Fibroblast of skin of back (primary cell): ENCODE measurements at regions not wholly inside any gene's neighbourhood (a gene's known extent, or its start where the extent isn't known, plus 50 kb on each side); places are given as distances from the start of the nearest gene placed in this dataset.
"Not testable (repeated sequence)": the region's sequence is repeated elsewhere in the genome, so short reads cannot be mapped to it uniquely, and the experiment has no call there.

Experiments used
- DNase-seq: peaks from one replicate; pipeline ENCODE4 v3.0.0-alpha.2; 2013

DNA sequence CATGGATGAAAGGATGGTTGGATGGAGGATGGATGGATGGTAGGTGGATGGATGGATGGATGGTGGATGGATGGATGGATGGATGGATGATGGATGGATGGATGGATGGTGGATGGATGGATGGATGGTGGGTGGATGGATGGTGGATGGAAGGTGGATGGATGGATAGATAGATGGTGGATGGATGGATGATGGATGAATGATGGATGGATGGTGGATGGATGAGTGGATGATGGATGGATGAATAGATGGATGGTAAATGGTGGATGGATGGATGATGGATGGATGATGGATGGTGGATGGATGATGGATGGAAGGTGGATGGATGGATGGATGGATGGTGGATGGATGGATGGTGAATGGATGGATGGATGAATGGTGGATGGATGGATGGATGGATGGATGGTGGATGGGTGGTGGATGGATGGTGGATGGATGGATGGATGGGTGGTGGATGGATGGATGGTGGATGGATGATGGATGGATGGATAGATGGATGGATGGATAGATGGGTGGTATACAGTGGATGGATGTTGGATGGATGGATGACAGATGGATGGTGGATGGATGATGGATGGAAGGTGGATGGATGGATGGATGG is 350.8 kb downstream of the BRD1 start:
- DNase-seq: no peak

DNA sequence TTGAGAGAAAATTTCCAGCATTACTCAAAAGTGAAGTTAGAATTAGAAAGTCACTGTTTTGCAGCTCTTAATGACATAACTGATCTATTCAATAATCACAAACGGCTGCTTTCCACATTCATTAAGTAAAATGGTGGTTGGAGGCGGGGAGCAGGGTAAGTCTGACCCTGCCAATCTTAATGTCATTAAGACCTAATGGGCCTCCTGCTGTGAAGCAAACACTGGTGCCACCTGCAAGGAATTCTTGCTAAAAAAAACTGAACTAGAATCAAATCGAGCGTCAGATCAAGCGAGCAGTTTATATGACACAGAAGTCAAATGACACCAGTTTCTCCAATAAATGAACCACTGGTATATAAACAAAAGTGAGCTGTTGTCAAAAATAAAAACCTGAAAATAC is 351.5 kb downstream of the BRD1 start:
- DNase-seq: no peak

DNA sequence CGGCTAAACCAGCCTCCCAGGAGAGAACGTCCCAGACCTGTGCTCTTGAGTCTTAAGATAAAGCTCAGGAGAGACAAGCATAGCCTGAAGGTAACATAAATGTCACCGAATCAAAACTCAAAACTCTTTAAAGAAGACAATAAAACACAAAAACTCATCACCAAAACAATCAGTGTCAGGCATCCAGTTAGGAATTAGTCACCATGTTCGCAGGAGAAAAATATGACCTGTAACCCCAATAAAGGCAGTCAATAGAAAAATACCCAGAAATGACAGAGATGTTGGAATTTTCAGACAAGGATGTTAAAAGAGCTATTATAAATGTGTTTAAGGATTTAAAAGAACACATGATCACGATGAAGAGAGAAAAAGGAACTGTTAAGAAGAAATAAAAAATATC is 352.4 kb downstream of the BRD1 start:
- DNase-seq: no peak

DNA sequence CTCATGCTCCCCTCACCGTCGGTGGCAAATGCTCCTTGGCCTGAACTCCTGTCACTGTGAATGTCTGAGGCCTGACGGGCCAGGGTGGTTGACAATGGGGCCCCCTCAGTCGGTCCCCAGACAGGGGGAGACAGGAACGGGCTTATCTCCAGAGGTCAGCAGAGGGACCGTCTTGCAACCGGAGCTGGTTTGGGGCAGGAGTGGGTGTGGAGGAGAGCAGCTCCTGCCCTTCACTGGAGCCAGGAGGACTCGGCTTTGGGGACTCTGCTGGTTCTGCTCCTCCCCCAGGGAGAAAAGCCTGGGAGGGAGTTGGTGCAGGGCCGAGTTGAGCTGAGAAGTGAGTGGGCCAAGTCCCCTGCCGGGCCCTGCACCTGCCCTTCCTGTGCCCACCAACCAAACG is 354.4 kb downstream of the BRD1 start:
- no peak for DNase-seq

DNA sequence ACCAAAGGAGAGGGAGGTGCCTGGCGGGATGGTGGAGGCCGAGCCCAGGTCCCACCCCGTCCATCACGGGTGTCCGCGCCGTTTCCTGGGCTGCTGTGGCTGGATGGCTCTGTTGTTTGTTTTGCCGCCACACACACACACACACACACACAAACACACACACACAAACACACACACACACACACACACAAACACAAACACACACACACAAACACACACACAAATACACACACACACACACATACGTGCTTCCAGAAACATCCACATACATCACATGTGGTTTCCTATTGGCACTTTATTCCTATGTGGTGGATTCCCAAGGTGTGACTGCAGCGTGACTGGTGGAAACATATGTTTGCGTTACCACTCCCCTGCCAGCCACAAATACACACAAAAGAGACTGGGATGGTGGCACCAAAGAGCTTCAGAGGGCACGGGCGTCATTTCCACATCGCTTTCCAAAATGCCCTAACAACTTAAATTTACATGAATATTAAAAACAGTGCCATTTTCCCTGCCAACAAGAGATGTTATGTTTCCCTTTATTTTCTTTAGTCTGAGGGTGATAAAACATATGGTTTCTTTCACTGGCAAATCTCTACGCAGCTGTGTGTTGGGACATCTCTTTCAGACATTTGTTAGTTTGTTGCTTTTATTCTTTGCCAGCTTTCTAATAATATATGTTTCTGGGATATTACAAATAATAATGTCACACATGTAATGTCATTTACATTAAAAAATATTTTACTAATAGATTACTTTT is 356.8 kb downstream of the BRD1 start:
- DNase-seq: no peak

DNA sequence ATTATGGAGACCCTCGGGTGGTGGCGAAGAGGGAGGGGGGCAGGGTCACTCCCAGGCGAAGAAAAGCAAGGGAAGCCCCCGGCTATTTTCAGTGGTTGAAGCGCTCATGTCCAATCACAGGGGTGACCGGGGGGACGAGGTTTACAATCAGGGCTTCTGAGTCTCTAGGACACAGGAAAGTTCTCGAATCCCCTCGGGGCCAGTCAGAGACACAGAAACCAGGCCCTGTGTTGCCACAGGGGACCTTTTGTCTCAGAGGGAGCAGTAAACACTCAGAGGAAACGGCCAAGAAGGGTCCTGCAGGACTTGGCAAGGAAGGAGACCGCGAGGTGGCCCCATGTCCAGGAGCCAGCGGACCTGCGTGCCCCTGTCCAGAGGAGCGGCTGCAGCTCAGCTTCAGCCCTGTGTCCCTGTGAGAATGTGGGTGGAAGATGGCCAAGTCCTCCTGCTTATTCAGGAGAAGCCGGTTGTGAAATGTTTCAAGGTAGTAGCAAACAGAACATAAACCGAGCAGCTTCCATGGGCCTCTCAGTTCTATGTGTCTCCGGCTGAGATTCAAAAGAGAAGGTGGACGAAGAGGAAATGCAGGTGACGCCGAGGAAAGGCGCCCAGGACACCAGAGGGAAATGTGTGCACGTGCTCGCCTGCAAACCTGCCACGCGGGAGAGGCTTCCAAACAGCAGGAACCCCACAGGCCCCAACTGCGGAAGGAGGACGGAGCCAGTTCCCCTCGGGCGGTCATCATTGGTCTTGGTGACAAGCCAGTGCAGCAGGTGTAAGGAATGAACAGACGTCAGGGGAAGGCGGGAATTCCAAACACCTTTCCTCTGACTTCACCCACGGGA is 357.6 kb downstream of the BRD1 start:
- DNase-seq: no peak

DNA sequence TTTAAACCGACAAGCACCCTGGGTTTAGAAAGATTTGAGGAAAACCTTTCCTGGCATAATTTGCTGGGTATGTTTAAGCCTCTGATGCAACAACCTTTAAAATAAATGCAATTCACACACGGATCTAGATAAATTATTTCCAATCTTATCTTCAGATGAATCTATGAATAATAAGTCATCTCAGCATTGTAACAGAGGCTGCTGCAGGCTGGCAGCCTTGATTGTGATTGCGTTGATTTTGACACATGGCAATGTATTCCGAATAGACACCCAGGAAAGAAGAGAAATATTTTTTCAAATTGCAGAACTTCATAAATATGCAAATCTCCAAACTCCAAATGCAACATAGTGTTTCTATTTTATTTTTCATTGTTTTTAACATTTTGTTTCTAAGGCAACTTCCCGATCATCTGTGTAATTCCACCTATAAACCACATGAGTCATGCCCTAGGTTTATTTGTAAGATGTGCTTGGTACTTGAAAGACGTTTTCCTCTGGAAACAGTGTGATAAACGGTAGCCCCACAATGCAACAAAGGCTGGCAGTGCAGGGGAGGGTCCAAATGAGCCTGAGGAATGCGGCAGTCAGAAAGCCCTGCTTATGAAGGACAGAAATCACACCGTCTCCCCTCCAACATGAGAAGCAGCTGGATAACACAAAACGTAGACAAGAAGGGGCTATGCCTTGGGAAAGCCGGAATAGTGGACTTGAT is 359.0 kb downstream of the BRD1 start:
- no peak for DNase-seq

DNA sequence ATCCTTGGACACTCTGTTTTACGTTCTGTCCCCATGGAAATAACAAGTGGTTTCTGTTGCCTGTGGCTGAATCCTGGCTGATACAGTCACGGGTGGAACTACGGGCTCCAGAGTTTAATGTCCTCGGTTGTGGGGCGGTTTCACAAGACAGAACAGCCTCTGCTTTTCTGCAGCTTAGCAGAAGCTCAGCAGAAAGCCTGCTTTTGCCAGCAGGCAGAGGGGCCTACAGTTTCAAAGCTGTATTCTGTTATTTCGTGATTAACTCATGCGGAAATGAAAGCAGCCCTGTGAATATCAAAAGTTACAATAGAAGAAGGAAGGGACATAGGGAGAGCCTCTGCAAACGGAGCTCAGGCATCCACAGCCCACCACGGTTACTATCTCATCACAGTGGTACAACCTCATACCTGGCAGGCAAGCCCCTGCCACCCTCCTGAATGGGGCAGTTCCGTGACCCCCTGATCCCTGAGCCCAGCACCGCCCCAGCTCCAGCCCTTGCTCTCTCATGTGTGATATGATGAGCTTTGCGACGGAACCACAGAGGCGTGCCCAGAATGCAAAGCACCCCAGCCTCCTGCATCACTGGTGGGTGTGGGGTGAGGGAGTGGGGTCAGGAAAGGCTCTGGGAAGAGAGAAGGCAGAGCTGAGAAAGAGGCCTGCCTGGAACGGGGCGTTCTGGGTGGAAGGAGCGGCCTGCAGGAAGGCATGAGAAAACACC is 360.6 kb downstream of the BRD1 start:
- no peak for DNase-seq

DNA sequence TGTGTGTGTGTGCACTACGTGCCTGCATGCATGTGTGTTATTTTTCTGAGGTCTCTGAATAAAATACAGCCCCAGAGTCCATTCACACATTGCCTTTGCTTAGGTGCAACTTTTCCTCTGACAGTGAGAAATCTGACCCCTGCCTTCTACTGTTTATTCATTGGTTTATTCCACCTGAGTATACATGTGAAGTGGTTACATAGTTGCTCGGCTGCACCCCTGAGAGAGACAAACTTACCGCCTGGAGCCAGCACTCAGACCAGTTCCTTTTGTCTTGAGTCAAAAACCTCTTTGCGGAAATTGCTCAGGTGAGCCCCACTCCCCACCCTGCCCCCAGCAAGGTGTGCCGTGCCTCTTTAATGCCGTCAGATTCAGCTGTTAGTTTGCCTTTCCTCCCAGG is 363.6 kb downstream of the BRD1 start:
- DNase-seq: no peak

DNA sequence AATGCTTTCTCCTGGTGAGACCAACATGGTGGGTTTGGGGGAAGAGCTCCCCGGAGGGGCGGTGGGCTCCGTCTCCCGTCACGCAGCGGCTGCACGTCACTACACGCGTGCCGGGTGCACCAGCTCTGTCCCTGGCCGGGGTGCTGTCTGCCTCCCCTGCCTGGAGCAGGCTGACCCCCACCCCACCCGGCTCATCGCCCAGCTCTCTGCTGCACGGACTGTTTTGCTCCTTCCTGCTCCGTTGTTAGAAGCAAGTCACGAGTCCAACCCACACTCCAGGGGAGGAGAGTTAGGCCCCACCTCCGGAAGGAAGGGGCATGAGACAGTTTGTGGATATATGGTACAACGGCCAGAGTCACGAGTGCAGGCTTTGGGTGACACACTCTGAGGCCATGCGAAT is 364.9 kb downstream of the BRD1 start:
- no peak for DNase-seq

DNA sequence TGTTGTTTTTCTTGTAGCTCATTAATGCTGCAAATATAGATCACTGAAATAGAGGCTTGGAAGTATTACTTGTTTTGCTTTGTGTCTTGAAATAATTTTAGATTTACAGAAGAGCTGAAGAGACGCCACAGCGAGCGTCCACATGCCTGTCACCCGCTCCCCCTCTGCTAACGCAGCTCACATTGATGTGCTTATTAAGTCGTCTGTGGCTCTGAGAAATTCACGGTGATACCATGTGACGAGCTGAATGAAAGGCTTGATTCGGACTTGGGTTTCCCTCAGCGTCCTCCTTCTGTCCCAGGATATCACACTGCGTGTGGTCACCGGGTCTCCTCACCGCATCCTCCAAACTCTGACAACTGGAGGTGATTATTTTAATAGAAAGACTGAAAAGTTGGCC is 365.4 kb downstream of the BRD1 start:
- DNase-seq: no peak

DNA sequence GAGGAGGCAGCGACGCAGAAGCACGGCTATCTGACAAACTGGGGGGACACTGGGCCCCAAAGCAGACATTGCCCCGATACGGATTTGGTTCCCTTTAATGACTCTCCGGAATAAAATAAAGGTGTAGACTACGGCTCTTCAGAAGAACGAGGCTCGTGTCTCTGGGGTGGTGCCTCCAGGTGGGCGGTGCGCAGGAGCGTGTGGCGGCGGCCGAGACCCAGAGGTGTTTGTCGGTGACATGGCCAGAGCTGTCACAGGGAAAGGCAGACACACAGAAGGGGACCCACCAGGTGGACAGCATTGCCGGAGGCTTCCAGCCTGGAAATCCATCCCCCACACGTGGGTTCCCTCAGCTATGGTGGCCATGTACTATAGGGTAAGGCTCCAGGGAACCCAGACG is 366.0 kb downstream of the BRD1 start:
- DNase-seq: no peak

DNA sequence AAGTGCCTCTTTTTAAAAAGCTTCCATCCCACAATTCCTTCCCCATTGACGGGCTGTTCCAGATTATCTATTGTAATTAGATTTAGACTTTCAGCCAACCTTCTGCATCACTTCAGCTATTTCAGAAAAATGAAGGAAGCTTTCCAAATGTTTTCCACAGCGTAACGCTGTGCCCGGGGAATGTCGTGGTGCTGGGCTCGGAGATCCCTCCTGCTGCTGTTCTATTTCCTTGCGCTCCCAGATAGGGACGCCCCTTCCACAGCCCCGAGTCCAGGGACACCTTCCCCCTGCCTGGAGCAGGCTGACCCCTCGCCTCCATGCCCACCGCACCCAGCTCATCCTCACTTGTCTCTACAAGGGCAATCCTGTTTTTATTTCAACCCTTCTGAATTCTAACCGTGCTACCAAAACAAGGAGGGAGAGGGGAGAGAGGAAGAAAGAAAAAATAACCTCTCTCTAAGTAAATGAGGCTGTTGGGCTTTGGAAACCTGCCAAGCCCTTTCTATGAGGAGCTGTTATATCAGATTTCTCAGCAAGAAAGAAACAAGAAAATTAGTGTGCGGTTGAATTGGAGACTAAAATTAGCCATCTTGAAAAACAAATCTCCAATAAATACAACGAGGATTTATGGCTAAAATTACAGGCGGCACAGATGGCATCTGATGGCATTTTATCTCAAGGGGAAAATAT is 366.9 kb downstream of the BRD1 start:
- DNase-seq: peak; percentile 20

DNA sequence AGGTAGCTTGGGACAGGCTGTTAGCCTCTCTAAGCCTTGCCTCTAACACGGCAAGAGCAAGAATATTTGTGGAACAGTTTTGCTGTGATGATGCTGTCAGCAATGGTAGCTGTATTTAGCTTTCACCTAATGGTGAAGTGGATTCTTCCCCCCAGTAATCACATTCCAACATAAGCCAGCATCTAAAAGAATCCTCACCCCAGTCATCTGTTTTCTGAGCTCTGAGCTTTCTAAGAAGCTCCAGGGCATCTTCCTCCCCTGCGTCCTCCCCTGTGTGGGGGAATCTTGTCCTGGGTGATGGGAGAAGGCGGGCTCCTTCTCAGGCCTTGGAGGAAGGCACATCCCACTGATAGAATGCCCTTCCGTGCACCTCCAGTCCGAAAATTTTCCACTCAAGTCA is 367.6 kb downstream of the BRD1 start:
- no peak for DNase-seq

DNA sequence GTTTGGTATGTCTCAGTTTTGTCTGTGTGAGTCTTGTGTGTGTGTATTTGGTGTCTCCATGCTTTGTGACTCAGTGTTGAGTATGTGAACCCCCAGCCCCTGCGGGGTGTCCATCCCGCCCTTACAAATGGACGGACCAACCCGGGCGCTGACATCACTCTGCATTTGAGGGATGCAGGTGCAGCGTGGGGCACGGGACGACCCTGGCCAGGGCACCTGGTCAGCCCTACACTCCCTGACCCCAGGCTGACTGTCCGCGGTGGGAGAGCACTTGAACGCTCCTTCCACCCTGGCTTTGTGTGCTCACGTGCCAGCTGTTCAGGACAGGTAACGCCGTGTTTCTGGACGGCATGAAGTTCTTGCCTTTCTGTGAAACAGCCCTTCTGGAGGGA is 369.0 kb downstream of the BRD1 start:
- no peak for DNase-seq

DNA sequence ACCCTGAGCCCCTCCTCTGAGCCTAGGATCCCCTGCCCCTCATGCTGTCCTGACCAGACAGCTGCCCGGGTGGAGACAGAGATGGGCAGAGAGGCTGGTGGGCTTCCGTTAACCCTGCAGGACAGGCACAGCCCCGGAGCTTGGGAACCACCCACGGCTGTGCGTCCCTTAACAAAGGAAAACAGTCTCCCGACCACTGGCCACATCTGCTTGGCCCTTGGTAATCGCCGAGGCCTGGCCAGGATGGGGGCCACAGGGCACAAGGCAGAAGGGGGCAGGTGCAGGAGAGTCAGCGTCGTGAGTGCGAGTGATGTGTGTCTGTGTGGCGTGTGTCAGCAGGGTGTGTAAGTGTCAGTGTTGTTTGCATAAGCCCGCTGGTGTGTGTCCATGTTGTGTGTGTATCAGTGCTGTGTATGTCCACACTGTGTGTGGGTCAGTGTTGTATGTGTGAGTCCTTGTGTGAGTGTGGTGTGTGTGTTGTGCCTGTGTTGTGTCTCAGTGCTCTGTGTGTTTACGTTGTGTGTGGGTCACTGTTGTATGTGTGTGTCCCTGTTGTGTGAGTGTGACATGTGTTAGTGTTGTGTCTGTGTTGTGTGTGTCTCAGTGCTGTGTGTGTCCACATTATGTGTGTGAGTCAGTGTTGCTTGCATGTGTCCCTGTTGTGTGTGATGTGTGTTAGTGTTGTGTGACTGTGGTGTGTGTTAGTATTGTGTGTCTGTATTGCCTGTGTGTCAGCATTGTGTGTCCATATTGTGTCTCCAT is 369.5 kb downstream of the BRD1 start:
- no peak for DNase-seq

DNA sequence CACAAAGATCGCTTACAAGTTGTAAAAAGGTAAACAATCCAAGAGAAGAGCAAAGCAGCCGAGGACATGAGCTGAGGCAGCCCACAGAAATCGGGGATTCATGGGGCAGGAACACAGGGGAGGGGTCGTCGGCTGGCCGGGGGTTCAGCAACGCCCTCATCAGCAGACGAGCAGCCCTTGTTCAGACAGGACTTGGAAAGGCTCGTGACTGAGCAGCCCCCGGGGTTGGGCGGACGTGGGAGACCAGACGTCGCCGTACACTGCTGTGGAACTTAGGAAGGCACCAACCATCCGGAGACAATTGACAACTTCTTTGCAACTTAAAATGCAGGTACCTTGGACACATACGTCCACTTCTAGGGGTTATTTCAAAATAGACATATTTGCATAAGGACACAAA is 370.5 kb downstream of the BRD1 start:
- DNase-seq: no peak

DNA sequence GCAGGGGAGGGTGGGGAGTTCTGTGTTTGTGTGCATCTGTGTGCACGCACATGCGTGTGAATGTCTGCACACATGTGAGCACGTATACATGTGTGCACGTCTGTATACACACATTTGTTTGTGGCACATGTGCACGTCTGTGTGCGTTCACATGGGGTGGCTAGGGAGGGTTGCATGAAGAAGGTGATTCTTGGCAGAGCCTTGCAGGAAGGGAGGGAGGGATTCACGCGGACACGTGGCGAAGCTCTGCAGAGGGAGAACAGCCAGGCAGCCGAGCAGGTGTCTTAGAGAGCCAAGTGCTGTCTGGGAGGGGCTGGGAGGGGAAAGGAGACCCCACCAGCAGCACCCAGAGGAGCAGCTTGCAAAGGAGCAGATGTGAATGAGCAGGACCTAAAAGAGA is 372.1 kb downstream of the BRD1 start:
- no peak for DNase-seq

DNA sequence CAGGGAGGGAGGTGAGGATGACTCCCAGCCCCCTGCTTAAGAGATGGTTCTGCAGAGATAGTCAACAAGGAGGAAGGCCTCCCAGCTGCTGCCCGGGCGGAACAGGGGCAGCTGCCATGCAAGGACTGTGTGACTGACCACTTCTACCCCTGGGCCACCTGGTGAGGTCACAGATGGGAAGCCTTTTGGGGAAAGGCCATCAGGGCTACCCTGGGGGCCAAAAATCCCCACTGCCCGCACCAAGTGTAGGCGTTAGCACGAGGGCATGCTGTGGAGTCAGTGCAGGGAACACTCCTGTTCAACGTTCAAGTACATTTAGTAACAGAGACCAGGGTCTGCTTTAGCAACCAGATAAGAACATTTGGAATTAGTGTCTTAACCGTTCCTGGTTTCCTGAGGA is 372.9 kb downstream of the BRD1 start:
- no peak for DNase-seq

DNA sequence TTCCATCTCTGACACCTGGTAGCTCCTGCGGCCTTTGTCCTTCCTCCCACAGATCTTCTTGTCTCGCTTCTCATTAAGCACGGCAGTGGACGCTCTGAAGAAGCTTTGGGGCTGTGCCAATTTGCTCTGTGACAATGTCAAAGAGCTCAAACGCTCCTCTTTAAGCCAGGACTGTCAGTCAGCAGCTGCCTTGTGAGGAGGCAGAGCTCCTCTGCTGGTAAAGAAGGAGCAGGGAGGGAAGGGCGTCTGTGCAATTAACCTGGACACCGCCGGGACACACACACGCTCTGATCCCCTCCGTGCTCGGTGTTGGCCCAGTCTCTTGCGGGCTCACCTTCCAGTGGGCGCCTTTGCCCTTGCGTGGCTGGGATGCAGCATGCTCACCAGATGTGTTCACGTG is 373.9 kb downstream of the BRD1 start:
- DNase-seq: no peak

DNA sequence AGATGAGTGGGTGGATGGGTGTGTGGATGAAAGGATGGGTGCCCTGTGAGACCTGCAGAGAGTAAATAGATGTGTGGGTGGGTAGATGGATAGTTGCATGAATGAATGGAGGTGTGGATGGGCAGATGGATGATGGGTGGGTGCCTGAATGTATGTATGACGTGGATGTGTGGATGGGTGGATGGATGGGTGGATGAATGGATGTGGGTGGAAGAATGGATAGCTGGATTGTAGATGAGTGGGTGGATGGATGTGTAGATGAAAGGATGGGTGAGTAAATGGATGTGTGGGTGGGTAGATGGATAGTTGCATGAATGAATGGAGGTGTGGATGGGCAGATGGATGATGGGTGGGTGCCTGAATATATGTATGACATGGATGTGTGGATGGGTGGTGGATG is 374.7 kb downstream of the BRD1 start:
- DNase-seq: not testable (repeated sequence)
